SK-N-MC (cell line): ENCODE measurements at regions not wholly inside any gene's neighbourhood (a gene's known extent, or its start where the extent isn't known, plus 50 kb on each side); places are given as distances from the start of the nearest gene placed in this dataset.

Source experiments
- DNase-seq: peaks from one replicate; pipeline ENCODE4 v3.0.0-alpha.2; 2011; ENCODE audit warnings: low read depth, low spot score
- H3K27ac ChIP-seq: fragments of 200-600 bp; sonication (generic); 2 replicates; pipeline ENCODE4 v1.5.1; 2016; ENCODE audit warnings: mixed run types
- H3K36me3 ChIP-seq: fragments of 200-600 bp; sonication (generic); 2 replicates; pipeline ENCODE4 v1.6.1; 2017; ENCODE audit warnings: antibody characterized with exemption, low read length, mixed read lengths; ENCODE audit not compliant: insufficient read depth
- H3K4me3 ChIP-seq: fragments of 200-600 bp; sonication (generic); 2 replicates; pipeline ENCODE4 v1.5.1; 2016
- H3K9ac ChIP-seq: fragments of 200-600 bp; sonication (generic); 2 replicates; pipeline ENCODE4 v1.8.0; 2017; ENCODE audit warnings: mixed run types, mixed read lengths; ENCODE audit not compliant: insufficient read length
- H3K9me3 ChIP-seq: fragments of 200-600 bp; sonication (generic); 2 replicates; pipeline ENCODE4 v1.6.1; 2017; ENCODE audit warnings: low read depth, mild to moderate bottlenecking, antibody characterized with exemption, low read length, moderate library complexity, mixed read lengths
- EZH2 ChIP-seq: fragments of 200-600 bp; sonication (generic); IDR thresholded peaks from one replicate; pipeline ENCODE4 v1.6.1; 2017; ENCODE audit warnings: antibody characterized with exemption
- FOXP2 ChIP-seq: optimal IDR thresholded peaks from 2 replicates; pipeline ENCODE3; 2011; ENCODE audit warnings: mild to moderate bottlenecking, moderate library complexity; ENCODE audit not compliant: insufficient read depth; ENCODE audit errors: extremely low read length, control extremely low read depth
- POLR2AphosphoS5 ChIP-seq: IDR thresholded peaks from 2 replicates; pipeline ENCODE4 v1.6.1; 2012; ENCODE audit warnings: mild to moderate bottlenecking, low read depth, low read length, borderline replicate concordance

GRCh38 chr2:116915673-116916072 lies 898.8 kb upstream of the DDX18 start:
- H3K9ac ChIP-seq = no peak overlapping the region
- TF ChIP-seq POLR2AphosphoS5 (no peak), FOXP2 (no peak)
- H3K27ac ChIP-seq = no peak overlapping the region
- no peaks in the 10 kb centered on the region for H3K9me3 ChIP-seq
- no peak for DNase-seq
- H3K4me3 ChIP-seq = no peak overlapping the region
- no peaks in the 10 kb centered on the region for H3K36me3 ChIP-seq

DNA sequence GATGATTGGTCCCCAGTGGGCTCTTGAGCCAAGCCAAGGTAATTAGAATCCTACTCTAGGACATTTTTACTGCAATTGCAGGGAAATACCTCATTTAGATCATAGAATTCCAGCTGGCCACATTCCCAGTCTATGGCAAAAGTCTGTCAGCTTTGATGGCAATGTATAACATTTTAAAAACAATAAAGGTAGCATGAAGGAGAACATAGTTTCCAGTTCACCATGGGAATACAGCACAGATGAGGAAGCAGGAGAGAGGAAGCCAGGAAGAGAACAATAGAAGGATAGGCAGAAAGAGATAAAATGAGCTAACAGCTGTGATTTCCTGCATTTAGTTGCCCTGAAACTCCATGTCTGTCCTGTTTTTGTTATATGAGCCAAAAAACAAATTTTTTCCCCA lies 897.3 kb upstream of the DDX18 start:
- Histone ChIP-seq H3K4me3 (no peak overlapping the region), H3K9ac (no peak overlapping the region), H3K36me3 (no peaks in the 10 kb centered on the region), H3K27ac (no peak overlapping the region), H3K9me3 (no peaks in the 10 kb centered on the region)
- TF ChIP-seq FOXP2 (no peak), EZH2 (no peak)
- no peak for DNase-seq

- TF ChIP-seq POLR2AphosphoS5 = no peak
Observed at GRCh38 chr2:116918574-116918973, 895.9 kb upstream of the DDX18 start.

GRCh38 chr2:116922414-116922813 lies 892.1 kb upstream of the DDX18 start:
- no peak for DNase-seq
- no peak for TF ChIP-seq POLR2AphosphoS5
- no peak for TF ChIP-seq FOXP2
- no peak for TF ChIP-seq EZH2
- Histone ChIP-seq H3K36me3 (no peaks in the 10 kb centered on the region), H3K9ac (no peak overlapping the region), H3K9me3 (no peaks in the 10 kb centered on the region), H3K27ac (no peak overlapping the region), H3K4me3 (no peak overlapping the region)

More at GRCh38 chr2:116918574-116918973, 895.9 kb upstream of the DDX18 start:
- Histone ChIP-seq H3K27ac (no peak overlapping the region), H3K36me3 (no peaks in the 10 kb centered on the region), H3K9ac (no peak overlapping the region), H3K4me3 (no peak overlapping the region), H3K9me3 (no peaks in the 10 kb centered on the region)
- DNase-seq = no peak

DNA sequence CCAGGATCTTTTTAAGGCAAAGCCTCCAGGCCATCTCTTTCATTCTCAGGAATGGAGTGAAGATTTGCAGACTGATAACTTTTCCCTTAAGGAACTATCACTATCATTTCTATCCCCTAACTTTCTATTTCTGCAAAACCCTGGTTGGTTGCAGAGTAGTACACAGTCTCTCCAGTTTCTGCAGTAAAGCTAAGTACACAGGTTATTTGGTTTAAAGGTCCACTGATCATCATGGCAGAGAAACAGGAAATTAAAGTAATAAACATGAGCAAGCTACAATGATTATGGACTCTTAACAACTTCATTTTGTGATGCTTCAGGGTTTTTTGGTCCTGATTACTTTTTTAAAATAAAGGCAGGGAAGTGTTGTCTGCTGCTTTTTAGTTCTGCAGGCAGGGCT lies 890.0 kb upstream of the DDX18 start:
- DNase-seq = no peak
- no peaks in the 10 kb centered on the region for H3K36me3 ChIP-seq
- no peaks in the 10 kb centered on the region for H3K9me3 ChIP-seq
- TF ChIP-seq POLR2AphosphoS5 = no peak
- H3K9ac ChIP-seq = no peak overlapping the region
- H3K4me3 ChIP-seq = no peak overlapping the region
- no peak overlapping the region for H3K27ac ChIP-seq

- H3K9me3 ChIP-seq = no peaks in the 10 kb centered on the region
- H3K9ac ChIP-seq = no peak overlapping the region
- TF ChIP-seq EZH2 = no peak
- TF ChIP-seq POLR2AphosphoS5 = no peak
- TF ChIP-seq FOXP2 = no peak
- no peak overlapping the region for H3K4me3 ChIP-seq
- no peaks in the 10 kb centered on the region for H3K36me3 ChIP-seq
- DNase-seq = no peak
- no peak overlapping the region for H3K27ac ChIP-seq
Observed at GRCh38 chr2:116935097-116935814, 879.2 kb upstream of the DDX18 start.

GRCh38 chr2:116948258-116948657 lies 866.2 kb upstream of the DDX18 start:
- H3K4me3 ChIP-seq = no peak overlapping the region
- no peak for DNase-seq
- H3K9me3 ChIP-seq = no peaks in the 10 kb centered on the region
- no peak overlapping the region for H3K9ac ChIP-seq
- H3K36me3 ChIP-seq = no peaks in the 10 kb centered on the region
- TF ChIP-seq EZH2 (no peak), FOXP2 (no peak), POLR2AphosphoS5 (no peak)
- no peak overlapping the region for H3K27ac ChIP-seq

GRCh38 chr2:116949249-116949648 lies 865.2 kb upstream of the DDX18 start:
- Histone ChIP-seq H3K9ac (no peak overlapping the region), H3K9me3 (no peaks in the 10 kb centered on the region)
- TF ChIP-seq EZH2 = no peak
- TF ChIP-seq FOXP2 = no peak
- TF ChIP-seq POLR2AphosphoS5 = no peak

DNA sequence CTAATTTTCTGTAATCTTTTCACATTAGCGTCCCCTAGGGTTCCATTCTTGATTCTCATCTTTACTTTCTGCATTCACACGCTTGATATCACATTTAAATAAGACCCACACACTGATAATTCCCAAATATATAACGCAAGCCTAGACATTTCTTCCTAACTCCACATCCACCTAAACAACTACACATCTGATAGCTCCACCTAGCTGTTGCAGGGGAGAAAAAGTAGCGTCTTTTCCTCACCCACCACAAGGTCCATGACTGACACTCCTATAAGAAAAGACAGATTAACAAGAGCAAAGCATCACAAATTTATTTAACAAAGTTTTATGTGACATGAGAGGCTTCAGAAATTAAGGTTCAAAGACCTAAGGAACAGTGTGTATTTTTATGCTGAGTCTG lies 862.2 kb upstream of the DDX18 start:
- Histone ChIP-seq H3K36me3 (no peaks in the 10 kb centered on the region), H3K9ac (no peak overlapping the region), H3K9me3 (no peaks in the 10 kb centered on the region), H3K27ac (no peak overlapping the region), H3K4me3 (no peak overlapping the region)
- DNase-seq = no peak
- no peak for TF ChIP-seq POLR2AphosphoS5
- TF ChIP-seq FOXP2 = no peak
- TF ChIP-seq EZH2 = no peak

More at GRCh38 chr2:116949249-116949648, 865.2 kb upstream of the DDX18 start:
- H3K4me3 ChIP-seq = no peak overlapping the region
- H3K36me3 ChIP-seq = no peaks in the 10 kb centered on the region
- H3K27ac ChIP-seq = no peak overlapping the region
- no peak for DNase-seq
